D341Med (cell line): ENCODE measurements at regions not wholly inside any gene's neighbourhood (a gene's known extent, or its start where the extent isn't known, plus 50 kb on each side); places are given as distances from the start of the nearest gene placed in this dataset.

Experiments
- DNase-seq: peaks from one replicate; pipeline ENCODE4 v3.0.0; 2012; ENCODE audit warnings: low spot score

- no peak for DNase-seq
These were observed 770.4 kb downstream of the TNS3 start for GRCh38 chr7:46811529-46811928.

- no peak for DNase-seq
These were observed 770.9 kb downstream of the TNS3 start for GRCh38 chr7:46810986-46811385.

DNA sequence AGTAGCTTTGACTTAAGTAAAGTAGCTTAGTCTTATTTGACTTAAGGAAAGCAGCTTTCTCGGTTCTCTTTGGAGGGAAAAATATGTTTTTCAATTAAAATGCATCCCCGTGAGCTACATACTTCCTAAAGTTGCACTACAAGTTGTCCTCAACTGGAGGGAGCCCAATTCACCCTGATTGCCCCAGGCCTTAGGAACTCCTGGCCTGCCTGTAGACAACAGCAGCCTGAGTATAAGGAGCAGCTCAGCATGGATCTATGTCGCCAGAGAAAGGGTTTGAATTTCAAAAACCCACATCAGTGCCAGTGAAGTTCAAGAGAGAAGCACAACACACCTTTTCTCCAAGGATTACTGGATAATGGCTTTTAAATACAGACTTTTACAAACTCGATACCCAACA is 772.0 kb downstream of the TNS3 start:
- no peak for DNase-seq

GRCh38 chr7:46806856-46807255 is 775.1 kb downstream of the TNS3 start:
- DNase-seq = no peak

DNA sequence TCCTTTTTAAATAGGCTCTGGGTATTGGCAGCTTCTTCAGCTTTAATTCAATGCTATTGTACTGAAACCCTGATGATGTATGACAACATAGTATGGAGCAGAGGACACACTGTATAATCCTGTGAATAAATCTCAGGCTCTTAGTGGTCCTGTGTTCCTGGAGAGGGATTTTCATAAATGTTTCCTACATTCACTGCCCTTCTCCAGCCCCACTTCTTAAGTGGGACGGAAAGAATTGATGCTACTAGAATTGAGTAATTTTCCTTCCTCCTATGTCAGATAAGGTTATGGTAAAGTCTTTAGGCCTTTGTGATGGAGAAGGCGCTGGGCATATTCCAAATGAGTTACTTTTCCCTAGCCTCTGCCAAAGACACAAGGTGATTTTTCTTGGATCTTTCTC is 779.4 kb downstream of the TNS3 start:
- DNase-seq = no peak

DNA sequence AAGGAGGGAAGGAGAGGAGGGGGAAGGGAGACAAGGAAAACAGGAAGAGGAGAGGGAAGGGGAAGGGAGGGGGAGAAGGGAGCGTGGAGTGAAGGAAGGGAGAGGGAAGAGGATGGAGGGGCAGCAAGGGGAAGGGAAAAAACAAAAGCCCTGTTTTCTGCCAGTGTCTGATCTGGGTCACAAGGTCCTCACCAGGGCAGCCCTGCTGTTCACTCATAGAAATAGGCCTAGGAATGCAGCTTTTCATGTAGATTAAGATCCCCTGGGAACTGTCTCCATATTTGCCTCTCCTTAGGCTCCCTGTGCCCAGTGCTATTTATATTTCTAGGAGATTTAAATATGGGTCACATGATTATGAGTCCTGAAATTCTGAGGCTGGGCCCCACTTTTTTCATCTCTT is 790.7 kb downstream of the TNS3 start:
- no peak for DNase-seq

- no peak for DNase-seq
These were observed 794.9 kb downstream of the TNS3 start for GRCh38 chr7:46786995-46787394.

GRCh38 chr7:46786221-46786954 is 795.5 kb downstream of the TNS3 start:
- no peak for DNase-seq

DNA sequence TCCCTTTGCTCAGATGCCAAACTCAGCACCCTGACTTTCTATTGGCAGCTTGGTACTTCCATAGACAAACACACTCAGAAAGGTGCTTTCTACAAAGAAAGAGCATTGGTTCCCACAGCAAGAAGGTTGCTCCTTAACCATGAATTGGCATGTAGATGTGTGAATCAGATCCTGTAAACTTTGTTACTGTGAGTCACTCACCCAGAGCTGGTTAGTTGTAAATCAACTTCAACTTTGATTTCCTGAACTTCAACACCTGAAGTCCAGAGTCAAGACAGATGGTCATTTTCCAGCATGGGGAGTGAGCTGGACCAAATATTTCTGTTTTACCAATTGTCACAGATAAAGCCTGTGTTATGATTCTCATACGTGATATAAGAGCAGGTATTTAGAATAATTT is 797.2 kb downstream of the TNS3 start:
- no peak for DNase-seq

DNA sequence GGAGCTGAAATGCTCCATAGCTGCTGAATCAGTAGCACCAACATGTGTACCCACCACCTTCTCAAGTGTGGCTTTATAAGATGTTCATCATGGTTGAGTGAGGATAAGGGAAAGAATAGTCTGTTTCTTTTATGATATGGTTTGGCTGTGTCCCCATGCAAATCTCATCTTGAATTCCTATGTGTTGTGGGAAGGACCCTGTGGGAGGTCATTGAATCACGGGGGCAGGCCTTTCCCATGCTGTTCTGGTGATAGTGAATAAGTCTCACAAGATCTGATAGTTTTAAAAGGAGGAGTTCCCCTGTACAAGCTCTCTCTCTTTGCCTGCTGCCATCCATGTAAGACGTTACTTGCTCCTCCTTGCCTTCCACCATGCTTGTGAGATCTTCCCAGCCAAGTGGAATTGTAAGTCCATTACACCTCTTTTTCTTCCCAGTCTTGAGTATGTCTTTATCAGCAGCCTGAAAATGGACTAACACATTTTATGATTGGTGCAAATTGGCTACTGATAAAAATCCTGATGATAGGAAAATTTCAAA is 799.9 kb downstream of the TNS3 start:
- DNase-seq = no peak

GRCh38 chr7:46776790-46777189 is 805.1 kb downstream of the TNS3 start:
- DNase-seq = no peak

- DNase-seq = no peak
These were observed 806.1 kb downstream of the TNS3 start for GRCh38 chr7:46775776-46776175.

DNA sequence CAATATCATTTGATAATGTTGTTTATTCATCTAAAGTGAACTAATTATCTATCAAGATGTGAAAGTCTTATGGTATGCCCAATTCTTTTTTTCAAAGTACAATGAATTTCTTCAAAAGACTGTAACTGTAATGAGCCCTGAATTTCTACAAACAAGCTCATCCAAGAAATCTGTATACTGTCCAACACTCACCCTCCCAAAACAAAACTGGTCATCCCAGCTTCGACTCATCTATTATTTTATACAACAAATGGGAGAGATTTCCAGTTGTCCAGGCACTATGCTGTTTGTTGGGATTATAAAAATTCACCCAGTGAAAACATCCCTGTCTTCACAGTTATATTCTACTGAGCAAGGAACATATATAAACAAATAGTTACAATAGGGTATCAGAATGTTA is 806.9 kb downstream of the TNS3 start:
- DNase-seq = no peak

GRCh38 chr7:46774515-46774914 is 807.4 kb downstream of the TNS3 start:
- no peak for DNase-seq

DNA sequence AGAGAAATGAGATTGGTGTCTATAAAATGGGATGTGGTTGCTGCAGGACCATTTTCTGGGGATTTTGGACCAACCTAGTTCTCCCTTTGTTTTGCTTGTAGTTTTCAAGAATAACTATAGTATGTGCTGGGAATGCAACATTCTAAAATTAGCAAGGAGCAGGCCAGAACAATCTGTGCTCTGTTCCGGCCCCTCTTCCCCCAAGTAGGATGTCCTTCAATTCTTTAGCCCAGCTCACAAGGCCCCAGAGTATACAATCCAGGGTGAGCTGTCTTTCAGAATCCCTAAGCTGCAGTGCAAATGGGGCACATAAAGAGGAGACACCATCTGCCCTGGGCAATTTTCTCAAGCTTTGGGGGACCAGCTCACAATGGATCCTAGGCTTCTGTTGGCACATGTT is 809.1 kb downstream of the TNS3 start:
- DNase-seq = no peak

- DNase-seq = no peak
These were observed 814.8 kb downstream of the TNS3 start for GRCh38 chr7:46767071-46767470.

GRCh38 chr7:46764100-46764936 is 817.6 kb downstream of the TNS3 start:
- no peak for DNase-seq

DNA sequence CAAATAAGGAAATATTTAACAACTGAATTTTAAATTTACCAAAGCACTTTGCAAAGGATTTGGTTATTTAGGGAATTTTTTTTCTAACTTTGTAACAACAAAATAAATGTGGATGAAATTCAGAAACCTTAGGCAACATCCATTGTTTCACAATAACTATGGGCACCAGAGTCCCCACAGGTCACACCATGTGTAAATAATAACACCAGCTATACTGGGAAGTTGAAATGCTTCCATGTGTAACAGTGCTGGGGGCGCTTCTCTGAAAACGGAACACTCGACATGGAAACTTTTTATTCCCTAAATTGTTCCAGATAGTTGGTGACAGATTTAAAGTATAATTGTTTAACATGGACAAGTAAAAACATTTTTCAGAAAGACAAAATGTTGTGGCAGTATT is 818.6 kb downstream of the TNS3 start:
- no peak for DNase-seq

GRCh38 chr7:46759711-46760480 is 822.0 kb downstream of the TNS3 start:
- DNase-seq = no peak

GRCh38 chr7:46756996-46757395 is 824.9 kb downstream of the TNS3 start:
- DNase-seq = no peak

DNA sequence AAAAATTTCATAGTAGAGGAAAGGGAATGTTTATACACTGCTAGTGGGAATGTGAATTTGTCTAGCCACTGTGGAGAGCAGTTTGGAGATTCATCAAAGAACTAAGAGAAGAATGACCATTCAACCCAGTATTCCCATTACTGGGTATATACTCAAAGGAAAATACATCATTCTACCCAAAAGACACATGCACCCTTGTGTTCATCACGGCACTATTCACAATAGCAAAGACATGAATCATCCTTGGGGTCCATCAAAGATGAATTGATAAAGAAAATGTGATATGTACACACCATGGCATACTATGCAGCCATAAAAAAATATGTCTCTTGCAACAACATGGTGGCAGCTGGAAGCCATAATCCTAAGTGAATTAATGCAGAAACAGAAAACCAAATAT is 825.7 kb downstream of the TNS3 start:
- no peak for DNase-seq
